ENCODE measurements at regions not wholly inside any gene's neighbourhood (a gene's known extent, or its start where the extent isn't known, plus 50 kb on each side); places are given as distances from the start of the nearest gene placed in this dataset.
"Not testable (repeated sequence)": the region's sequence is repeated elsewhere in the genome, so short reads cannot be mapped to it uniquely, and the experiment has no call there.

DNA sequence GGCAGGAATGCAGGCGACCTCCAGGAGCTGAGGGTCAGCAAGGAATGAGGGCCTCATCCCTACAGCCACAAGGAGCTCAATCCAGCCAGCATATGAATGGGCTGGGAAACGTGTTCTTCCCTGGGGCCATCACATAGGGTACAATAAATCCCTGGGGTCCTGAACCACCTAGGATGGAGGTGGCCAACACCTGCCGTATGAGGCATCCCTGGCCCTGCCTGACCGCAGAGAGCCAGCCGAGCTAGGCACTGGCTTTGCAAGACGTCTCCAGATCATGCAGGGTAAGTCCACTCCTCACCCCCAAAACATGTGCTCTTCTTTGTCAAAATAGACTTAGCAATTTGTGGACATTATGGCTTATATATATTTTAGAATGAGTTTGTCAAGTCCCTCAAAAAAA is 303.7 kb upstream of the DIO3 start:
- no peak overlapping the region for H3K27ac ChIP-seq
- TF ChIP-seq CTCF (IDR thresholded peaks at IDR 0.05): no peak
- H3K4me1 ChIP-seq: no peaks in the 10 kb centered on the region
- intact Hi-C loops (cut with DNase I): no loop called here
- peaks cover 0 to 3% of the 10 kb centered on the region in 2 donors for H3K9me3 ChIP-seq
- peaks cover 0 to 28% of the 10 kb centered on the region in 2 donors for H3K27me3 ChIP-seq
- H3K4me3 ChIP-seq: no peak overlapping the region
- no peak for ATAC-seq
- H3K36me3 ChIP-seq: no peaks in the 10 kb centered on the region
- DNase-seq: no peak

DNA sequence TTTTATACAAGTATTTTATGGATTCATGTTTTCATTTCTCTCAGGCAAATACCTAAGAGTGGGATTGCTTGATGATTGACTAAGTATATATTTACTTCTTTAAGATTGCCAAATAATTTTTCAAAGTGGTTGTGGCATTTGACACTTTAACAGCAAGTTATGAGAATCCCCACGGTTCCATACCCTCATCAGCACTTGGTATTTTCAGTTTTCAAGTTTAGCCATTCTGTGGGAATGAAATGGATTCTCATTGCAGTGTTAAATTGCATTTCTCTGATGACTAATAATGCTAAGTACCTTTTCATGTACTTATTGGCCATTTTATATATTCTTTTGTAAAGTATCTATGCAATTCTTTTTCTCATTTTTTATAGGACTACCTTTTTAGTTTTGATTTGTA is 301.5 kb upstream of the DIO3 start:
- H3K4me1 ChIP-seq: no peaks in the 10 kb centered on the region
- H3K4me3 ChIP-seq: no peak overlapping the region
- TF ChIP-seq CTCF (IDR thresholded peaks at IDR 0.05): no peak
- no peak overlapping the region for H3K27ac ChIP-seq
- no peak for DNase-seq
- H3K9me3 ChIP-seq: peaks cover 0 to 3% of the 10 kb centered on the region in 2 donors
- no peak for ATAC-seq
- H3K27me3 ChIP-seq: peaks cover 0 to 16% of the 10 kb centered on the region in 2 donors
- intact Hi-C loops (cut with DNase I): no loop called here
- H3K36me3 ChIP-seq: no peaks in the 10 kb centered on the region

- intact Hi-C loops (cut with DNase I); H3K27me3 ChIP-seq; H3K36me3 ChIP-seq; H3K4me3 ChIP-seq; H3K27ac ChIP-seq; H3K4me1 ChIP-seq; H3K9me3 ChIP-seq; ATAC-seq; DNase-seq: not testable (repeated sequence)
Measured at GRCh38 chr14:101266441-101266840, 294.9 kb upstream of the DIO3 start.

DNA sequence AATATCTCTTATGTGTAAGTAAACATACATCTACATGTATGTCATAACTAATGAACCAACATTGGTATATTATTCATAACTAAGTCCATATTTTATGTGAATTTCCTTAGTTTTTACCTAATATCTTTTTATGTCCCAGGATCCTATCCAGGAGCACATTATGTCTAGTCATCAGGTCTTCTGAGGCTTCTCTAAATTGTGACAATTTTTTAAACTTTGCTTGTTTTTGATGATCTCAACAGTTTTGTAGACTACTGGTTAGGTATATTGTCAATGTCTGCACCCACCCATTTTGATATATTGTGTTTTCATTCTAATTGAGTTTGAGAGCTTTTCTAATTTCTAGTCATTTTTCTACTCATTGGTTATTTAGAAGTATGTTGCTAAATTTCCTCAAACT is 288.2 kb upstream of the DIO3 start:
- Histone ChIP-seq H3K36me3 (no peaks in the 10 kb centered on the region), H3K9me3 (no peaks in the 10 kb centered on the region), H3K4me3 (no peak overlapping the region), H3K27me3 (no peaks in the 10 kb centered on the region), H3K4me1 (no peaks in the 10 kb centered on the region), H3K27ac (no peak overlapping the region)
- ATAC-seq (no peak), DNase-seq (no peak)
- intact Hi-C loops (cut with DNase I): no loop called here
- no peak for TF ChIP-seq CTCF (IDR thresholded peaks at IDR 0.05)

DNA sequence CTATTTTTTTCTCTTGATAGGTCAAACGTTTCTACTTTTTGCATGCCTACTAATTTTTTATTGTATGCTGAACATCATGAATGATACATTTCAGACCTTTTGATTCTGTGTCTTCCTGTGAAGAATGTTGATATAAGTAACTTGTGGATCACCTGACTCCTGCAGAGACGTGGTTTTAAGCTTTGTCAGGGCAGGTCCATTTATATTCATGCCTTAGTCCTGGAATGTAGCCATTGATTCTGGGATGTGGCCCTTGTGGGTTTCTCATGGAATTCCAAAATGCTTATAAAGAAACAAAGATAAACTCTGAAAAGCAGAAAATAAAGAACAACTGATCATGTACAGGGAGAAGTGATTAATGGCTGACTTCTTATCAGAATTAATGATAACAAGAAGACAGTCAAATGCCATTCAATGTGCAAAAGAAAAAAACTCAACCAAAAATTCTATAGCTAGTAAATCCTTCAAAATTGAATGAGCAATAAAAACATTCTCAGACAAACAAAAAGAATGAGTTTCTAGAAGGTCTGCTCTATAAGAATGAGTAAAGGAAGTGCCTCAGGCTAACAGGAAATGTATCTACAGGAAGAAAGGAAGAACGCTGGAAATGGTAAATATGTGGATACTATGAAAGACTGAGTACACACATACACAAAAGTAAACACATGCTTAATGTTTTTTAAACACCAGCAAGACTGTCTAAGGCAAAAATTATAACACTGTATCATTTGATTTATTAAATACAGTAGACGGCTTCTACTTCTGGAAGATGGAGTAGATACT is 284.8 kb upstream of the DIO3 start:
- intact Hi-C loops (cut with DNase I): no loop called here
- Histone ChIP-seq H3K27me3 (no peaks in the 10 kb centered on the region), H3K4me1 (no peaks in the 10 kb centered on the region), H3K36me3 (no peaks in the 10 kb centered on the region), H3K4me3 (no peak overlapping the region), H3K9me3 (no peaks in the 10 kb centered on the region), H3K27ac (no peak overlapping the region)
- no peak for DNase-seq
- ATAC-seq: no peak
- TF ChIP-seq CTCF (IDR thresholded peaks at IDR 0.05): no peak

DNA sequence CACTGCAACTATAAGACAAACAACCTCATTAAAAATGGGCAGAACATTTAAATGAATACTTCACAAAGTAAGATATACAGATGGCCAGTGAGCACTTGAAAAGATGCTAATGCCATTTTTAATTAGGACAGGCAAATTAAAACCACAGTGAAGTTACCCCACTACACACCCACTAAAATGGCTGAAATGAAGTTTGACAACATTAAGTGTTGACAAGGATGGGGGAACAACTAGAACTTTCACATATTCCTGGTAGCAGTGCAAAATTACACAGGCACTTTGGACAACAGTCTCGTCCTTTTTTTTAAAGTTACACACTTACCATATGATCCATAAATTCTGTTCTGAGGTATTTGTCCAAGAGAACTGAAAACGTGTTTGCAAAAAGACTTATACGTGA is 278.9 kb upstream of the DIO3 start:
- no peaks in the 10 kb centered on the region for H3K27me3 ChIP-seq
- no peak overlapping the region for H3K4me3 ChIP-seq
- intact Hi-C loops (cut with DNase I): no loop called here
- H3K4me1 ChIP-seq: no peaks in the 10 kb centered on the region
- no peak overlapping the region for H3K27ac ChIP-seq
- DNase-seq (no peak), ATAC-seq (no peak)
- TF ChIP-seq CTCF (IDR thresholded peaks at IDR 0.05): no peak
- H3K9me3 ChIP-seq: no peaks in the 10 kb centered on the region
- no peaks in the 10 kb centered on the region for H3K36me3 ChIP-seq

All from left lung (tissue), 4 donors.